ENCODE measurements at regions not wholly inside any gene's neighbourhood (a gene's known extent, or its start where the extent isn't known, plus 50 kb on each side); places are given as distances from the start of the nearest gene placed in this dataset.

DNA sequence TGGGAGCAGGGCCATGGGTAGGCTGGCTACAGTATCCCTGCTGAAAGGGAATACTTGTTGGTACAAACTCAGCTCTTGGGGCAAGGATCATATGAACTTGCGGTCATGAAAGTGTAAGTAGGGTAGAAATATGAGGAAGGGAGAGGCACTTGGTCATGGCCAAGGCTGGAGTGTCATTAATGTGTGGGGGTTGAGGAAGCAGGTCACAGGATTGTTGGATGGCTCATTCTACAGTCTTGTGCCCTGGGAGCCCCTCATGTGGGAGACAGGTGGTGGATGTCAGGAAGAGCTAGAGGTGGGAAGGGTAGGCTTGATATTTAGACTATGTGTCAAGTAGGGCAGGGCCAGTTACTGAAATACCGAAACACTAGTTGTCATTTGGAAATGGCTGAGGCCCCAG, 95.5 kb downstream of the RRM1 start:
- DNase-seq (ENCODE audit: low read depth in 1 of 2, low spot score in 1 of 2) = no peak
- Histone ChIP-seq H3K27me3 (no peaks in the 10 kb centered on the region), H3K27ac (no peak overlapping the region), H3K36me3 (no peaks in the 10 kb centered on the region), H3K4me1 (ENCODE audit: low read depth) (no peaks in the 10 kb centered on the region), H3K4me3 (no peak overlapping the region), H3K9me3 (ENCODE audit: low read depth) (no peaks in the 10 kb centered on the region)
- TF ChIP-seq, protein P1, sequence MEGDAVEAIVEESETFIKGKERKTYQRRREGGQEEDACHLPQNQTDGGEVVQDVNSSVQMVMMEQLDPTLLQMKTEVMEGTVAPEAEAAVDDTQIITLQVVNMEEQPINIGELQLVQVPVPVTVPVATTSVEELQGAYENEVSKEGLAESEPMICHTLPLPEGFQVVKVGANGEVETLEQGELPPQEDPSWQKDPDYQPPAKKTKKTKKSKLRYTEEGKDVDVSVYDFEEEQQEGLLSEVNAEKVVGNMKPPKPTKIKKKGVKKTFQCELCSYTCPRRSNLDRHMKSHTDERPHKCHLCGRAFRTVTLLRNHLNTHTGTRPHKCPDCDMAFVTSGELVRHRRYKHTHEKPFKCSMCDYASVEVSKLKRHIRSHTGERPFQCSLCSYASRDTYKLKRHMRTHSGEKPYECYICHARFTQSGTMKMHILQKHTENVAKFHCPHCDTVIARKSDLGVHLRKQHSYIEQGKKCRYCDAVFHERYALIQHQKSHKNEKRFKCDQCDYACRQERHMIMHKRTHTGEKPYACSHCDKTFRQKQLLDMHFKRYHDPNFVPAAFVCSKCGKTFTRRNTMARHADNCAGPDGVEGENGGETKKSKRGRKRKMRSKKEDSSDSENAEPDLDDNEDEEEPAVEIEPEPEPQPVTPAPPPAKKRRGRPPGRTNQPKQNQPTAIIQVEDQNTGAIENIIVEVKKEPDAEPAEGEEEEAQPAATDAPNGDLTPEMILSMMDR (IDR thresholded peaks at IDR 0.05; ENCODE audit: low read depth, low read length) = no peak

Data from cardiac muscle cell (in vitro differentiated cells and primary cell).